A549 (cell line): ENCODE measurements at regions not wholly inside any gene's neighbourhood (a gene's known extent, or its start where the extent isn't known, plus 50 kb on each side); places are given as distances from the start of the nearest gene placed in this dataset.

Experiments used
- ATAC-seq, 2 experiments: fragments of 200-7000 bp in 1 of 2; fragments of >200 bp in 1 of 2; cut with Nextera tagmentation in 1 of 2; cut with Tn5 transposase in 1 of 2; 3 replicates each; pipeline versions ENCODE4 v1.8.0 to v1.9.1; 2018 to 2020; ENCODE audit warnings: mild to moderate bottlenecking in 1 of 2, moderate library complexity in 1 of 2
- CTCF ChIA-PET: fragments of 300-600 bp; sonication (Branson Sonifier 250); formaldehyde crosslinking; extraction: SDS; loops from one replicate; lab custom pipeline; 2021; ENCODE audit warnings: antibody characterized with exemption, inconsistent platforms; lab: Yijun Ruan, JAX
- POLR2A ChIA-PET: fragments of 350-600 bp; formaldehyde crosslinking; extraction: SDS; loops from one replicate; lab custom pipeline; 2021; ENCODE audit warnings: antibody characterized with exemption, inconsistent platforms; lab: Yijun Ruan, JAX
- DNase-seq, 2 experiments: peaks; one replicate each; pipeline versions ENCODE4 v3.0.0 to v3.0.0-alpha.2; 2011 to 2016; ENCODE audit warnings: low read depth in 1 of 2, low spot score in 1 of 2
- FAIRE-seq: peaks from 2 replicates; lab custom pipeline; 2011; peaks lifted over from hg19 to GRCh38; lab: Jason Lieb, UNC
- H3K27ac ChIP-seq, 2 experiments: fragments of >200 bp; sonication (Bioruptor Twin); formaldehyde crosslinking; 3 replicates each; pipeline ENCODE4 v1.5.1; 2016 to 2017
- H3K4me1 ChIP-seq: fragments of >200 bp; sonication (Bioruptor Twin); formaldehyde crosslinking; 3 replicates; pipeline ENCODE4 v1.6.1; 2016
- H3K4me2 ChIP-seq: fragments of >200 bp; sonication (Bioruptor Twin); formaldehyde crosslinking; 3 replicates; pipeline ENCODE4 v1.6.1; 2016
- H3K4me3 ChIP-seq: fragments of >200 bp; sonication (Bioruptor Twin); formaldehyde crosslinking; 3 replicates; pipeline ENCODE4 v1.5.1; 2016
- H3K9me3 ChIP-seq: fragments of >200 bp; sonication (Bioruptor Twin); formaldehyde crosslinking; 3 replicates; pipeline ENCODE4 v1.6.1; 2016
- CBX2 ChIP-seq: fragments of 200-600 bp; sonication (generic); IDR thresholded peaks from 2 replicates; pipeline ENCODE4 v1.6.1; 2016; ENCODE audit warnings: low read depth, mild to moderate bottlenecking, borderline replicate concordance
- CBX8 ChIP-seq: fragments of 200-600 bp; sonication (generic); IDR thresholded peaks from 2 replicates; pipeline ENCODE4 v1.6.1; 2016
- ESRRA ChIP-seq: fragments of 150-350 bp; IDR thresholded peaks from 2 replicates; pipeline ENCODE4 v1.6.1; 2014; ENCODE audit warnings: mild to moderate bottlenecking, low read length, borderline replicate concordance
- FOSB ChIP-seq: fragments of 250-450 bp; sonication (Bioruptor Pico); IDR thresholded peaks from 2 replicates; pipeline ENCODE4 v1.5.0; 2020; ENCODE audit warnings: mild to moderate bottlenecking, moderate library complexity
- KDM1A ChIP-seq: fragments of 200-600 bp; sonication (generic); IDR thresholded peaks from 2 replicates; pipeline ENCODE4 v1.6.1; 2016; ENCODE audit warnings: low read depth, mild to moderate bottlenecking
- KDM5A ChIP-seq: fragments of 200-600 bp; sonication (generic); IDR thresholded peaks from 2 replicates; pipeline ENCODE4 v1.6.1; 2016; ENCODE audit warnings: antibody characterized with exemption, mild to moderate bottlenecking
- NR3C1 ChIP-seq: fragments of >200 bp; sonication (Bioruptor Twin); formaldehyde crosslinking; IDR thresholded peaks from 3 replicates; pipeline ENCODE4 v1.6.1; 2017
- POLR2A ChIP-seq: IDR thresholded peaks from 2 replicates; pipeline ENCODE4 v1.6.1; 2012; ENCODE audit warnings: mild to moderate bottlenecking, low read length
- RCOR1 ChIP-seq: fragments of 150-350 bp; IDR thresholded peaks from 2 replicates; pipeline ENCODE4 v1.6.1; 2014; ENCODE audit warnings: antibody characterized with exemption, low read length, low read depth
- SREBF2 ChIP-seq: fragments of 450-650 bp; IDR thresholded peaks from 2 replicates; pipeline ENCODE4 v1.6.1; 2014; ENCODE audit warnings: mild to moderate bottlenecking, moderate library complexity
- TFCP2L1 ChIP-seq: fragments of 250-450 bp; sonication (Bioruptor Pico); IDR thresholded peaks from 2 replicates; pipeline ENCODE4 v1.5.0; 2021; ENCODE audit warnings: mild to moderate bottlenecking
- ZC3H11A ChIP-seq: fragments of 450-650 bp; IDR thresholded peaks from 2 replicates; pipeline ENCODE4 v1.6.1; 2014; ENCODE audit warnings: antibody characterized with exemption, mild to moderate bottlenecking
- ZFP36 ChIP-seq: fragments of 450-650 bp; IDR thresholded peaks from 2 replicates; pipeline ENCODE4 v1.6.1; 2014; ENCODE audit warnings: borderline replicate concordance; ENCODE audit not compliant: partially characterized antibody
- WGBS: methylation state at CpG from one replicate; pipeline ENCODE4 v1.1.6; 2017; ENCODE audit errors: missing lambda C conversion rate; 5-methylcytosine and 5-hydroxymethylcytosine counted together
- TF ChIP-seq, protein P1 (sequence below): fragments of >200 bp; sonication (Bioruptor Twin); formaldehyde crosslinking; IDR thresholded peaks from 3 replicates; pipeline ENCODE4 v1.5.1; 2016
- TF ChIP-seq, protein P2 (sequence below): fragments of 250-450 bp; sonication (Bioruptor Pico); IDR thresholded peaks from 2 replicates; pipeline ENCODE4 v1.5.0; 2020; ENCODE audit warnings: low read depth, mild to moderate bottlenecking, moderate library complexity
- TF ChIP-seq, protein P3 (sequence below): fragments of >200 bp; sonication (Bioruptor Twin); formaldehyde crosslinking; IDR thresholded peaks from 3 replicates; pipeline ENCODE4 v1.6.1; 2016
- TF ChIP-seq, protein P4 (sequence below): IDR thresholded peaks from 2 replicates; pipeline ENCODE4 v1.6.1; 2012
- TF ChIP-seq, protein P5 (sequence below): fragments of 250-450 bp; sonication (Bioruptor Pico); IDR thresholded peaks from 2 replicates; pipeline ENCODE4 v1.5.0; 2021; ENCODE audit warnings: mild to moderate bottlenecking, moderate library complexity, borderline replicate concordance

DNA sequence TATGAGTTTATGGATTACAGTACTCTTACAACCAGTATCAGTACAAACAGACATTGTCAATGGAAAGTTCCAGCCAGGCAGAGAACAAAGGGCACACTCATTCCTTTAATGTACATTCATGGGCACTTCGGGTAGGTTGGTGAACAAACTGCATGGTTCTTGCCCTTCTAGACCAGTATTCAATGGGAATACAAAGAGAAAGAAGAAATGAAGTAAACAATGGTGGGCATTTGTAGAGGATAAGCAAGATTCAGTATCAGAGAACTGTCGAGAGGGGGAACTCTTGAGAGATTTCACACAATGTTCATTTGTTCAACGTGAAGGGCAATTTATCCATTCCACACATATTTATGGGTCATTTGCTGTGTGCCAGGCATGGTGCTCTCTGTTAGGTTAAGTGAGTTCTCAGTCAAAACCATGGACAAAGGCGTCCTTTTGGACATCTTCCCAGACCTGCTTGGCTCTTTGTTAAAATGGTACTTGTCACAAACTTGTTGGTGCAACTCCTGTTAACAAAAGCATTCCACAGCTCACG lies 714.8 kb downstream of the DHX35 start:
- Histone ChIP-seq H3K9me3 (no peaks in the 10 kb centered on the region), H3K4me2 (no peak overlapping the region), H3K4me1 (no peaks in the 10 kb centered on the region), H3K27ac (no peak overlapping the region), H3K4me3 (no peak overlapping the region)
- POLR2A ChIA-PET, result no interaction called here
- WGBS, result under 1% methylated on average over 5 of the region's 5 CpGs
- FAIRE-seq (no peak), DNase-seq (peak in 1 of 2 experiments; percentile 5), ATAC-seq (no peak)
- TF ChIP-seq, protein P1, sequence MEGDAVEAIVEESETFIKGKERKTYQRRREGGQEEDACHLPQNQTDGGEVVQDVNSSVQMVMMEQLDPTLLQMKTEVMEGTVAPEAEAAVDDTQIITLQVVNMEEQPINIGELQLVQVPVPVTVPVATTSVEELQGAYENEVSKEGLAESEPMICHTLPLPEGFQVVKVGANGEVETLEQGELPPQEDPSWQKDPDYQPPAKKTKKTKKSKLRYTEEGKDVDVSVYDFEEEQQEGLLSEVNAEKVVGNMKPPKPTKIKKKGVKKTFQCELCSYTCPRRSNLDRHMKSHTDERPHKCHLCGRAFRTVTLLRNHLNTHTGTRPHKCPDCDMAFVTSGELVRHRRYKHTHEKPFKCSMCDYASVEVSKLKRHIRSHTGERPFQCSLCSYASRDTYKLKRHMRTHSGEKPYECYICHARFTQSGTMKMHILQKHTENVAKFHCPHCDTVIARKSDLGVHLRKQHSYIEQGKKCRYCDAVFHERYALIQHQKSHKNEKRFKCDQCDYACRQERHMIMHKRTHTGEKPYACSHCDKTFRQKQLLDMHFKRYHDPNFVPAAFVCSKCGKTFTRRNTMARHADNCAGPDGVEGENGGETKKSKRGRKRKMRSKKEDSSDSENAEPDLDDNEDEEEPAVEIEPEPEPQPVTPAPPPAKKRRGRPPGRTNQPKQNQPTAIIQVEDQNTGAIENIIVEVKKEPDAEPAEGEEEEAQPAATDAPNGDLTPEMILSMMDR, result peak; percentile 11; the same call in 1 of the 3 replicates
- no peak for TF ChIP-seq ZFP36
- CTCF ChIA-PET, result interaction anchor here (0.6 to 1.5 kb wide), 2 partner anchors 15 to 771 kb away, joined by 3 read pairs; no protein-coding TSS in a partner anchor

DNA sequence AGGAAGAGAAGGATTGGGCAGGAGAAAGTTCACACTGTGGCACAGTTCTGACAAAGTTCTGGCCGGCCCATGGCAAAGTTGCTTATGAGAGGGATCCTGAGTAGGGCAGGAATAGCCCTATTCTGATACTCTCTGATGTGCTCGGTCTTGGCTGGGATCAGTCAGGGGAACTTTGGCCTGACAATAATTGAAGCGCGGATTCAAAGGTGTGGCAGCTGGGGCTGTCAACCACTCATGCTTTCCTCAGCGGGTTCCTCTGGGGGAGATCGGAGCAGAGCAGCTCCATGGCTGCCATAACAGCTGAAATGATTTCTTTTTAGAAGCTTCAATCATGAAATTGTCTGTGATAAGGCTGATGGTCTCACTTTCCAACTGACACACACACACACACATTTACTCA lies 714.1 kb downstream of the DHX35 start:
- 19% methylated on average over 5 of the region's 6 CpGs for WGBS
- FAIRE-seq (no peak), DNase-seq (no peak), ATAC-seq (no peak)
- ChIA-PET CTCF (interaction anchor here (0.6 kb wide), 1 partner anchor 772 kb away, joined by 3 read pairs; no protein-coding TSS in a partner anchor), POLR2A (no interaction called here)
- H3K4me2 ChIP-seq, result no peak overlapping the region
- no peak overlapping the region for H3K4me3 ChIP-seq
- TF ChIP-seq TFCP2L1 (CRISPR knock-in tag), result no peak
- no peaks in the 10 kb centered on the region for H3K9me3 ChIP-seq
- H3K27ac ChIP-seq, result no peak overlapping the region
- no peaks in the 10 kb centered on the region for H3K4me1 ChIP-seq

DNA sequence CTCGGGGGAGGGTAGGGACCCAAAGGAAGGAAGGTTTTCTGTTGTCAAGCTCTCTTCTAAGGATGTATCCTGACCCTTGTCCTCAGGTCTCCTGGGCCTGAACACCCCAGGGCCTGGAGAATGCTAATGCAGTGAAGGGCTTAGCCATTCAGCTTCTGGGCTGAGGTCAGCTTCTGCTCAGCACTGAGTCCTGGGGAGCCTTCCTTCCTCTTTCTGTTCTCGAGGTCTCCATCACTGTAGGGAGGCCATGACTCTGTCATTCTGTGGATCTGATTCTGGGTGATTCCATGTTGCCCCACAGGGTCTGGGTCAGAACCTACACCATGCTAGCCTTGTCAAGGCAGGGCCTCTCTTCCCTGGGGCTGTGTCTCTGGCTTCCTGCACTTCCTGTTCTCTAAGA lies 712.7 kb downstream of the DHX35 start:
- Histone ChIP-seq H3K4me3 (no peak overlapping the region), H3K4me2 (no peak overlapping the region), H3K9me3 (no peaks in the 10 kb centered on the region), H3K27ac (no peak overlapping the region), H3K4me1 (no peaks in the 10 kb centered on the region)
- no peak for FAIRE-seq
- ChIA-PET CTCF (interaction anchor here (1.3 kb wide), 1 partner anchor 21 kb away, joined by 4 read pairs; no protein-coding TSS in a partner anchor), POLR2A (no interaction called here)
- no peak for DNase-seq
- ATAC-seq, result no peak
- WGBS, result 3% methylated on average over 2 of the region's 2 CpGs
- TF ChIP-seq KDM1A (no peak), POLR2A (no peak), KDM5A (no peak), ZC3H11A (no peak), NR3C1 (no peak), ESRRA (no peak), CBX2 (no peak), RCOR1 (no peak), SREBF2 (no peak), CBX8 (no peak), FOSB (CRISPR knock-in tag) (no peak)
- TF ChIP-seq, protein P2, sequence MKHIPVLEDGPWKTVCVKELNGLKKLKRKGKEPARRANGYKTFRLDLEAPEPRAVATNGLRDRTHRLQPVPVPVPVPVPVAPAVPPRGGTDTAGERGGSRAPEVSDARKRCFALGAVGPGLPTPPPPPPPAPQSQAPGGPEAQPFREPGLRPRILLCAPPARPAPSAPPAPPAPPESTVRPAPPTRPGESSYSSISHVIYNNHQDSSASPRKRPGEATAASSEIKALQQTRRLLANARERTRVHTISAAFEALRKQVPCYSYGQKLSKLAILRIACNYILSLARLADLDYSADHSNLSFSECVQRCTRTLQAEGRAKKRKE (CRISPR knock-in tag), result no peak
- TF ChIP-seq, protein P3, sequence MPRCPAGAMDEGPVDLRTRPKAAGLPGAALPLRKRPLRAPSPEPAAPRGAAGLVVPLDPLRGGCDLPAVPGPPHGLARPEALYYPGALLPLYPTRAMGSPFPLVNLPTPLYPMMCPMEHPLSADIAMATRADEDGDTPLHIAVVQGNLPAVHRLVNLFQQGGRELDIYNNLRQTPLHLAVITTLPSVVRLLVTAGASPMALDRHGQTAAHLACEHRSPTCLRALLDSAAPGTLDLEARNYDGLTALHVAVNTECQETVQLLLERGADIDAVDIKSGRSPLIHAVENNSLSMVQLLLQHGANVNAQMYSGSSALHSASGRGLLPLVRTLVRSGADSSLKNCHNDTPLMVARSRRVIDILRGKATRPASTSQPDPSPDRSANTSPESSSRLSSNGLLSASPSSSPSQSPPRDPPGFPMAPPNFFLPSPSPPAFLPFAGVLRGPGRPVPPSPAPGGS, result no peak
- TF ChIP-seq, protein P4, sequence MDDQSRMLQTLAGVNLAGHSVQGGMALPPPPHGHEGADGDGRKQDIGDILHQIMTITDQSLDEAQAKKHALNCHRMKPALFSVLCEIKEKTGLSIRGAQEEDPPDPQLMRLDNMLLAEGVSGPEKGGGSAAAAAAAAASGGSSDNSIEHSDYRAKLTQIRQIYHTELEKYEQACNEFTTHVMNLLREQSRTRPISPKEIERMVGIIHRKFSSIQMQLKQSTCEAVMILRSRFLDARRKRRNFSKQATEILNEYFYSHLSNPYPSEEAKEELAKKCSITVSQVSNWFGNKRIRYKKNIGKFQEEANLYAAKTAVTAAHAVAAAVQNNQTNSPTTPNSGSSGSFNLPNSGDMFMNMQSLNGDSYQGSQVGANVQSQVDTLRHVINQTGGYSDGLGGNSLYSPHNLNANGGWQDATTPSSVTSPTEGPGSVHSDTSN, result no peak
- TF ChIP-seq, protein P5, sequence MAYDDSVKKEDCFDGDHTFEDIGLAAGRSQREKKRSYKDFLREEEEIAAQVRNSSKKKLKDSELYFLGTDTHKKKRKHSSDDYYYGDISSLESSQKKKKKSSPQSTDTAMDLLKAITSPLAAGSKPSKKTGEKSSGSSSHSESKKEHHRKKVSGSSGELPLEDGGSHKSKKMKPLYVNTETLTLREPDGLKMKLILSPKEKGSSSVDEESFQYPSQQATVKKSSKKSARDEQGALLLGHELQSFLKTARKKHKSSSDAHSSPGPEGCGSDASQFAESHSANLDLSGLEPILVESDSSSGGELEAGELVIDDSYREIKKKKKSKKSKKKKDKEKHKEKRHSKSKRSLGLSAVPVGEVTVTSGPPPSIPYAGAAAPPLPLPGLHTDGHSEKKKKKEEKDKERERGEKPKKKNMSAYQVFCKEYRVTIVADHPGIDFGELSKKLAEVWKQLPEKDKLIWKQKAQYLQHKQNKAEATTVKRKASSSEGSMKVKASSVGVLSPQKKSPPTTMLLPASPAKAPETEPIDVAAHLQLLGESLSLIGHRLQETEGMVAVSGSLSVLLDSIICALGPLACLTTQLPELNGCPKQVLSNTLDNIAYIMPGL (CRISPR knock-in tag), result no peak
